ENCODE measurements at regions not wholly inside any gene's neighbourhood (a gene's known extent, or its start where the extent isn't known, plus 50 kb on each side); places are given as distances from the start of the nearest gene placed in this dataset.

- DNase-seq (ENCODE audit: low read depth in 2 of 2, low spot score in 1 of 2): no peak
These were observed 80.7 kb upstream of the MAFB start for GRCh38 chr20:40769677-40770285.

- DNase-seq (ENCODE audit: low read depth in 2 of 2, low spot score in 1 of 2): no peak
These were observed 81.7 kb upstream of the MAFB start for GRCh38 chr20:40770564-40771307.

- no peak for DNase-seq (ENCODE audit: low read depth in 2 of 2, low spot score in 1 of 2)
These were observed 82.2 kb upstream of the MAFB start for GRCh38 chr20:40771308-40771610.

DNA sequence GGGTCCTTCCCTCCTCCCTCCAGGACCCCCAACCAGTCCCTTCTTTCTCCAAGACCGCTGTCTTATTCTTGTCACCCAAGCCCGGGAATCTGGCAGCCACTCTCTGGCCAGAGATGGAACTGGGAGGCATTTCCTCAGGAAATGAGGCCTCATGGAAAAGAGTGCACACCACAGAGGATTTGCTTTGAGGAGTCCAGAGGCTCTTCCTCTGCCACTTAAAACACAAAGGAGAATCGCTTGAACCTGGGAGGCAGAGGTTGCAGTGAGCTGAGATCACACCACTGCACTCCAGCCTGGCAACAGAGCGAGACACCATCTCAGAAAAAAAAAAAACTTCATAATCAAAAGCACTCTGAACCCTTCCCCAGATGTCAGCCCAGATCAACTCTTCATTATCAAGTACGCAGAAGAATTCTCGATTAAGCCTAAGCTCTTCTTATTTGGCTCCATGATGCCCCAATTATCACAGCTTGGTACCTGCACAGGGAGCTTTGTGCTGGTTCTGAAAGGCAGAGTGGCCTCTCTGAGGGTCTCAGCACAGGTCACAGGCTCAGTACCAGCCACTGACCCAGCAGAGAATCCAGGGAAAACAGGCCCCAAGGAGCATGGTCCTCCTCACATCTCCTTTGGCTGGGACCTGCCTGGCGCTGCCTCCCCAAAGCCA lies 82.9 kb upstream of the MAFB start:
- DNase-seq (ENCODE audit: low read depth in 2 of 2, low spot score in 1 of 2): no peak

DNA sequence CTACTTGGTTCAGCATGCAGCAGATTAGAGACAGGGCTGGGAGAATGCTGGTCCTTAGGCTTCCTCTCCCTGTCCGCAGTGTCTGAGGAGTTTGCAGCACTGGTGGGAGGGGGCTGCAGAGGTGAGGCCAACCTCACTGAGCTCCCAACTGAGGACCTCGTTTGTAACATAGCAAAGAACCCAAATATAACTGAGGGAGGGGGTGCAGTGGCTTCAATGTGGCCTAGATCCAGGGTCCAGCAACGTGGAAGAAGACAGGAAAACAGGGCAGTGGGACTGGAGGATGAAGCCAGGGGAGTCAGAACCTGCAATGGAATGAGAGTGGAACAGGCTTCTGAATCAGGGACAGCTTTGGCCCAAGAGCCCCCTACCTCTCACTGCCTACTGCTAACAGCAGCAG lies 84.3 kb upstream of the MAFB start:
- DNase-seq (ENCODE audit: low read depth in 2 of 2, low spot score in 1 of 2): no peak

- no peak for DNase-seq (ENCODE audit: low read depth in 2 of 2, low spot score in 1 of 2)
These were observed 85.2 kb upstream of the MAFB start for GRCh38 chr20:40774252-40774651.

DNA sequence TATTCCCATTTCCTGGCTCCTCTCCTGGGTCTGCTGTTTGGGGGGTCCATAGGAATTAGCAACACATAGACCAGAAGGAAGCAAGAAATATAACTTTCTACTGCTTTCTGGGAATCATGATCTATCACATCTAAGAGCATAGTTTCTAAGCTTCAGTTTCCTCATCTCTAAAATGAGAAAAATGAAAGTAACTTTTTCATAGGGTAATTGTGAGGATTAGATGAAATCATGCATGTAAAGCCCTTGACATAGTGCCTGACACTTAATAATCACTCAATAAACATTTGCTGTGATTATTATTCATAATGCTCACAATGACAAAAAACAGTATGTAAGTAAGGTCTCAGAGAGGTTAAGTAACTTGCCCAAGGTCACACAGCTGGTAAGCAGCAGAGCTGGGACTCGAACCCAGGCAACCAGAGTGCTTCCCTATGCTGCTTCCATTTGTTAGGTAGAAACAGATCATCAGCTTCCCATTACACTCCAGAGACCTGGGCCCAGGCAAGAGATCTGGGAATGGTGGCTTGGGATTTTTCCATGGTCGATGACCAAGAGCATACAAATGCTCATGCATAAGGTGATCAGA lies 86.6 kb upstream of the MAFB start:
- no peak for DNase-seq (ENCODE audit: low read depth in 2 of 2, low spot score in 1 of 2)

GRCh38 chr20:40776466-40777457 lies 87.7 kb upstream of the MAFB start:
- no peak for DNase-seq (ENCODE audit: low read depth in 2 of 2, low spot score in 1 of 2)

DNA sequence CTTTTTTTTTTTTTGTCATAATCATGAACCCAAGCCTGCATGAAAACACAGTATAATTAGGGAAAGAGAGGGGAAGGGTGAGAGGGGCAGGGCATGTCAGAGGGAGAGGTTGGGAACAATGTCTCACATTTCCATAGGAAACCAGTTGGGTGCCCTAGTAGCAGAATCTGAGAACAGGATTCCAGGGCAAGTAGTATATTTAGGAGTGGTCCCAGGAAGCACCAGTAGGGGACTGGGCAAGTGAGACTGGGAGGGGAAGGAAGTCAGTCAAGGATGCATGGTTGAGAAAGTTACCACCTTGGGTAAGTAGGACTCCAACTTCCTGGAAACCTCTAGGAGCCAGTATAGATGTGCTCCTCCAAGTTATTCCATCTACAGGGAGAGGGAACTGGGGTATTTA lies 88.6 kb upstream of the MAFB start:
- DNase-seq (ENCODE audit: low read depth in 2 of 2, low spot score in 1 of 2): no peak

DNA sequence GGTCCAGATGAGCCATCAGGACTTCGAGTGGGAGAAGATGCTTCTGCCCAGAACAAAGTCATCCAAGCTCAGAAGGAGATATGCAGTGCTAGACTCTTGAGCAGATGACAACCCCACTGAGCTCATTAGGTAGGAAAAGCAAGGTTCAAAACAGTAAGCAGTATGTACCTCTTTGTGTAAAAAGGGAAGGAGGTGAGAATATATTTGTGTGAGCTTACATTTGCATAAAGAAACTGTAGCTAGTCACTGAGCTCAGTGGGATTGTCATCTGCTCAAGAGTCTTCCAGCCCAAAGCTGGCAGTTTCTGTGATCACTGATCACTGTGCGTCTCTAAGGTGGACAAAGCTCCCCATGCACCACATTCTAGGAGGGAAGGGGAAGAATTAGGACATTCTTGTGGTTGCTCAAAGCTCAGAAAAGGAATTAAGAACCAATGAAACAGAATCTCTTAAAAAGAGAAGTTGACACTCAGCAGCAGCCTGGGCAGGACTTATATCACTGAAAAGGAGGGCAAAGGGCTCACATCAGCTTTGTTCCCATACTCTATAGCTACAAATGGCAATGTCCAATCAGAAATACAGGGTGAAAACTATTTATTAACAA lies 90.0 kb upstream of the MAFB start:
- no peak for DNase-seq (ENCODE audit: low read depth in 2 of 2, low spot score in 1 of 2)

DNA sequence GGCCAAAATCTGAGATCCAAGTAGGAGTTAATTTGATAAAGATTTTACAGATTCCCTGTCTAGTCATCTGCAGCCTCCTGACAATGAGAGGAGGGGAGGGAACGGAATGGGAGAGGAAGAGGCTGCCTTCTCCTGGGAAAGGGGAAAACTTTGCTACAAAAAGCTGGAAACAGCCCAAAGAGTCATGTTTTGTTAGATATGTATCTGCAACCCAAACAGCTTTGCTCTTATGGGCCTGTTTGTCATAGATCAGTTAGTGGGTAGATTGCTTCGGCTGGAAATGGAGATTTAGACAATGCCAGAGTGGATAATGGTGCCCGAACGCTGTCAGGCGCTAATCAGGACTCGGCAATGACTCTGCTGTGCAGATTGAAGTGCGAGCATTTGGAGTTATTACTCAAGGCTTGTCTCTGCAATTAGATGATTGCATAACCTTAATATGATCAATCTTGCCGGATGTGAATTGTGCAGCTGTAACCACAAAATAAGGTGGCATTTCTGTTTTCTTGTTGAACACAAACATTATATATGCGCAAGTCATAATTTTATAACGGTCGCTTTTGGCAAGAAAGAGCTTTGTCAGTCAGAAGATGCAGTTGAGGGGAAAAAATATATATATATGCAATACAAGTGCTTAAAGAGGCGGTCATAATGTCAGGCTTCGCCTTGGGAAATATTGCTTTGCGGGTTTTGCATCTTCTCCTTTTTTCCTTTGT lies 92.4 kb upstream of the MAFB start:
- DNase-seq (ENCODE audit: low read depth in 2 of 2, low spot score in 1 of 2): no peak

DNA sequence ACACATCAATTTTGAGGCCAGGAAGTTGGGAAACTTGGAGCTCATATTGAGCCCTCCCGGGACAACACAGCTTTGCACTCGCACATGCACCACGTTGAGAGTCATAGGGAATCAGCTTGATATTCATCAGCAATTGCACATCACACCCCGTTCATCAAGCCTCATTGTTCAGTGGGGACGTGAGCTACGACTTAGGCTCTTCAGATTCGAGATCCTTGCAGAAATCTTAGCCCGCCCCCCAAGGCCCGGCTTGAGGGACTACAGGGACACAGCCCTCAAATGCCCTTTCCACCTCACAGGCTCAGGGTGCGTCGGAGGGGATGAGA lies 93.0 kb upstream of the MAFB start:
- no peak for DNase-seq (ENCODE audit: low read depth in 2 of 2, low spot score in 1 of 2)

DNA sequence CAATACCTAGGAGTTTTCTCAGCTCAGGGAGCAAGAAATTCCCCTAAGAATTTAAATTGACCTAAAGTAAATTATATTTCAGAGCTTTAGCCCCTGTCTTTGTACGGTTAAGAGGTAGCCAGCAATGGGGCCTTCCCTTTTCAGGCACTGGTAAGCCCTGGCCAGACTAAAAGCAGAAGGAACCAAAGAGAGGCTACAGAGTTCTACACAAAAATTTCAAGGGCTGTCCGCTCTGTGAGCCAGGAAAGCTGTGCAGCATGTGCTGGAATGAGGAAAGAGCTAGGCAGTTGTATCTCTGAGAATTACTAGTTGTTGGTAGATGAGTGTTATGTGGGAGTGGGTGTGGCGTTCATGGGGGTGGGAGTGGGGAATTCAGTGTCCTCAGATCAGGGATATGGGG lies 96.3 kb upstream of the MAFB start:
- no peak for DNase-seq (ENCODE audit: low read depth in 2 of 2, low spot score in 1 of 2)

GRCh38 chr20:40786336-40786735 lies 97.3 kb upstream of the MAFB start:
- no peak for DNase-seq (ENCODE audit: low read depth in 2 of 2, low spot score in 1 of 2)

DNA sequence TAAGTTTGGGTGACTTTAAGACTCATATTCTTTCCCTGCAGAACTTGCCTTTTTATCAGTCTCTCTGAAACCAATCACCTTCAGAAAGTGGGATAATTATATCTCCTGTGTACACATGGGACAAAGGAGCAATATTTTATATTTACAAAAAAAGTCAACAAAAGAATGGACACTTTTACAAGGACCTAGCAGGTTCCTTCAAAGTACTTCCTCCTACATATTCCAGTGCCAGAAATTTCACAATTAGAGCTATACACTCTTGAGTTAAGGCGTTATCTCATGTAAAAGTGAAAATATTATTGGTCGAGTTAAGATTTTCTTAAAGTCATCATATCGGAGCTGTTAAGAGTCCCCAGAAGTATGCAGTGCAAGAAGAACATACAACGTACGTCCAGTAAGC lies 98.9 kb upstream of the MAFB start:
- DNase-seq (ENCODE audit: low read depth in 2 of 2, low spot score in 1 of 2): no peak

GRCh38 chr20:40797425-40797824 lies 108.4 kb upstream of the MAFB start:
- no peak for DNase-seq (ENCODE audit: low read depth in 2 of 2, low spot score in 1 of 2)

DNA sequence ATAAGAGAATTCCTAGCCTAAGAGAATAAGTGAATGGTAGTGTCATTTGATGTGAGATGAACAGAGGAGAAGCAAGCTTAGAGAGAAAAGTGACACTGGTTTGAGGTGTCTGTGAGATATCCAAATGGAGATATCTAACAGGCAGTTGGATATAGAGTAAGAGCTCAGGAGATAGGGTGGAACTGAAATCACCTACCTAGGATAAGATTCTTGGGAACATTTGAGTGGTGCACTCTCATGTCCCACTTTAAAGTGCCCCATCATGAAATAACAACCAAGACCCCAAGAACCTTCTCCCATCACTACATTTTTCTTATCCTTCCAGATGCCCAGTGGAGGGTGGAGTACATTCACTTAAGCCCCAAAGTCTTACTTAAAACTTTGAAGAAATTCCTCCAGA lies 109.0 kb upstream of the MAFB start:
- DNase-seq (ENCODE audit: low read depth in 2 of 2, low spot score in 1 of 2): no peak

GRCh38 chr20:40802886-40803285 lies 113.8 kb upstream of the MAFB start:
- DNase-seq (ENCODE audit: low read depth in 2 of 2, low spot score in 1 of 2): no peak

DNA sequence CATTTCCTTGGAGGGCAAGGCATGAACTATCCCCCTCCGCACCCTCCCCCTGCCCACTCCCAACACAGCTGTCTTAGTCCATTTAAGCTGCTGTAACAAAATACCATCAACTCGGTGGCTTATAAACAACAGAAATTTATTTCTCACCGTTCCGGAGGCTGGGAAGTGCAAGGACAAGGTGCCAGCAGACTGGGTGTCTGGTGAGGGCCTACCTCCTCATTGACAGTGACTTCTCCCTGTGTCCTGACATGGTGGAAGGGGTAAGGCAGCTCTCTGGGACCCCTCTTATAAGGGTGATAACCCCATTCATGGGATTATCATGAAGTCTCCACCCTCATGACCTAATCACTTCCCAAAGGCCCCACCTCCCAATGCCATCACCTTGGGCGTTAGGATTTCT lies 114.3 kb upstream of the MAFB start:
- DNase-seq (ENCODE audit: low read depth in 2 of 2, low spot score in 1 of 2): no peak

- DNase-seq (ENCODE audit: low read depth in 2 of 2, low spot score in 1 of 2): no peak
These were observed 116.6 kb upstream of the MAFB start for GRCh38 chr20:40805592-40805991.
